SK-N-SH (cell line): ENCODE measurements at regions not wholly inside any gene's neighbourhood (a gene's known extent, or its start where the extent isn't known, plus 50 kb on each side); places are given as distances from the start of the nearest gene placed in this dataset.

Experiments
- CTCF ChIA-PET: fragments of 300-600, 350-600 bp; formaldehyde crosslinking; extraction: SDS; loops from one replicate; lab custom pipeline; 2021; lab: Yijun Ruan, JAX
- POLR2A ChIA-PET: fragments of 350-600 bp; sonication (Branson Sonifier 250); formaldehyde crosslinking; extraction: SDS; loops from one replicate; lab custom pipeline; 2020; ENCODE audit warnings: antibody characterized with exemption, inconsistent platforms; lab: Yijun Ruan, JAX
- DNase-seq: peaks from one replicate; pipeline ENCODE4 v3.0.0; 2012
- H2AFZ ChIP-seq: fragments of 200-600 bp; sonication (generic); 2 replicates; pipeline ENCODE4 v1.8.1; 2016; ENCODE audit warnings: antibody characterized with exemption, mild to moderate bottlenecking, low read depth
- H3F3A ChIP-seq: fragments of 200-600 bp; sonication (generic); replicated peaks from 2 replicates; pipeline ENCODE3; 2016; ENCODE audit warnings: antibody characterized with exemption, mild to moderate bottlenecking; ENCODE audit not compliant: insufficient read depth
- H3K27ac ChIP-seq, 2 experiments: fragments of 200-500 bp in 1 of 2; fragments of 200-600 bp in 1 of 2; sonication (Bioruptor generic) in 1 of 2; sonication (generic), shearing (Covaris generic) in 1 of 2; 2 replicates each; pipeline versions ENCODE4 v1.5.1 to v1.6.1; 2014 to 2016; ENCODE audit warnings: low read depth in 2 of 2, inconsistent platforms in 1 of 2, low read length in 1 of 2, mild to moderate bottlenecking in 1 of 2, mixed read lengths in 1 of 2
- H3K27me3 ChIP-seq: fragments of 200-600 bp; sonication (generic), shearing (Covaris generic); 2 replicates; pipeline ENCODE4 v1.6.1; 2016; ENCODE audit warnings: mixed run types; ENCODE audit not compliant: insufficient read depth
- H3K36me3 ChIP-seq, 2 experiments: fragments of 200-500 bp in 1 of 2; fragments of 200-600 bp in 1 of 2; sonication (Bioruptor generic) in 1 of 2; sonication (generic) in 1 of 2; replicated peaks in 1 of 2; 2 replicates each; pipeline versions ENCODE3 to v1.5.1; 2014 to 2016; ENCODE audit warnings: low read length in 1 of 2, mild to moderate bottlenecking in 1 of 2; ENCODE audit not compliant: insufficient read depth in 2 of 2, control insufficient read depth in 1 of 2
- H3K4me1 ChIP-seq, 2 experiments: fragments of 200-500 bp in 1 of 2; fragments of 200-600 bp in 1 of 2; sonication (Bioruptor generic) in 1 of 2; sonication (generic), shearing (Covaris generic) in 1 of 2; 2 replicates each; pipeline versions ENCODE4 v1.5.1 to v1.6.1; 2014 to 2016; ENCODE audit warnings: low read depth in 1 of 2, low read length in 1 of 2, mixed run types in 1 of 2; ENCODE audit not compliant: insufficient read depth in 2 of 2, control insufficient read depth in 1 of 2
- H3K4me2 ChIP-seq: fragments of 200-600 bp; sonication (generic), shearing (Covaris generic); 2 replicates; pipeline ENCODE4 v1.6.1; 2017; ENCODE audit warnings: mixed run types
- H3K4me3 ChIP-seq, 2 experiments: fragments of 200-500 bp in 1 of 2; fragments of 200-600 bp in 1 of 2; sonication (Bioruptor generic) in 1 of 2; sonication (generic), shearing (Covaris generic) in 1 of 2; 2 replicates each; pipeline versions ENCODE4 v1.5.1 to v1.8.1; 2014 to 2016; ENCODE audit warnings: low read depth in 2 of 2, inconsistent platforms in 1 of 2, low read length in 1 of 2, mild to moderate bottlenecking in 1 of 2, mixed read lengths in 1 of 2, moderate library complexity in 1 of 2
- H3K79me2 ChIP-seq: fragments of 200-600 bp; sonication (generic); 2 replicates; pipeline ENCODE4 v1.8.1; 2017; ENCODE audit warnings: mild to moderate bottlenecking; ENCODE audit not compliant: insufficient read depth
- H3K9ac ChIP-seq: fragments of 200-600 bp; sonication (generic); 2 replicates; pipeline ENCODE4 v1.6.1; 2017; ENCODE audit warnings: mixed run types
- H3K9me2 ChIP-seq: fragments of 200-600 bp; sonication (generic); 2 replicates; pipeline ENCODE4 v1.6.1; 2017; ENCODE audit warnings: mixed run types
- H3K9me3 ChIP-seq: fragments of 200-600 bp; sonication (generic); 2 replicates; pipeline ENCODE4 v1.6.1; 2017; ENCODE audit warnings: mixed run types, mild to moderate bottlenecking, moderate library complexity
- H4K20me1 ChIP-seq: fragments of 200-600 bp; sonication (generic); 2 replicates; pipeline ENCODE4 v1.6.1; 2017; ENCODE audit warnings: mild to moderate bottlenecking, mixed run types; ENCODE audit not compliant: insufficient read depth
- FOSL2 ChIP-seq: IDR thresholded peaks from 2 replicates; pipeline ENCODE4 v1.4.0; 2012; ENCODE audit warnings: low read depth, mild to moderate bottlenecking, moderate library complexity, borderline replicate concordance
- FOXM1 ChIP-seq: IDR thresholded peaks from 2 replicates; pipeline ENCODE4 v1.4.0; 2012; ENCODE audit warnings: low read depth, mild to moderate bottlenecking
- JUND ChIP-seq: IDR thresholded peaks from 2 replicates; pipeline ENCODE4 v1.4.0; 2012
- MAX ChIP-seq: IDR thresholded peaks from 2 replicates; pipeline ENCODE4 v1.4.0; 2012; ENCODE audit warnings: low read depth
- MXI1 ChIP-seq: IDR thresholded peaks from 2 replicates; pipeline ENCODE4 v1.6.1; 2012; ENCODE audit warnings: mild to moderate bottlenecking, low read depth, low read length, improper control_type of control experiment
- NRF1 ChIP-seq: IDR thresholded peaks from 2 replicates; pipeline ENCODE4 v1.6.1; 2012; ENCODE audit warnings: low read depth, mild to moderate bottlenecking, low read length
- PBX3 ChIP-seq: IDR thresholded peaks from 2 replicates; pipeline ENCODE4; 2012
- POLR2AphosphoS5 ChIP-seq: IDR thresholded peaks from 2 replicates; pipeline ENCODE4 v1.6.1; 2012; ENCODE audit warnings: low read depth, low read length
- REST ChIP-seq: IDR thresholded peaks from 2 replicates; pipeline ENCODE4 v1.6.1; 2012; ENCODE audit warnings: mild to moderate bottlenecking, low read depth, low read length, moderate library complexity
- RFX5 ChIP-seq: IDR thresholded peaks from 2 replicates; pipeline ENCODE4 v1.6.1; 2012; ENCODE audit warnings: mild to moderate bottlenecking, improper control_type of control experiment, low read length
- SIN3A ChIP-seq: IDR thresholded peaks from 2 replicates; pipeline ENCODE4 v1.6.1; 2012; ENCODE audit warnings: low read depth, mild to moderate bottlenecking, low read length, moderate library complexity, borderline replicate concordance
- SMC3 ChIP-seq: IDR thresholded peaks from 2 replicates; pipeline ENCODE4 v1.6.1; 2012; ENCODE audit warnings: low read depth, low read length, improper control_type of control experiment
- TEAD4 ChIP-seq: IDR thresholded peaks from 2 replicates; pipeline ENCODE4 v1.4.0; 2012; ENCODE audit warnings: mild to moderate bottlenecking, borderline replicate concordance; ENCODE audit not compliant: insufficient read depth
- USF2 ChIP-seq: fragments of 150-350 bp; IDR thresholded peaks from 2 replicates; pipeline ENCODE4 v1.6.1; 2017; ENCODE audit warnings: antibody characterized with exemption, low read length, low read depth, borderline replicate concordance
- ZBTB33 ChIP-seq: IDR thresholded peaks from 2 replicates; pipeline ENCODE4 v1.4.0; 2012; ENCODE audit warnings: low read depth, borderline replicate concordance
- WGBS: methylation state at CpG from one replicate; pipeline ENCODE4 v1.1.6; 2017; ENCODE audit warnings: low lambda C conversion rate; 5-methylcytosine and 5-hydroxymethylcytosine counted together

- no peak for TF ChIP-seq USF2
- TF ChIP-seq NRF1 = no peak
- TF ChIP-seq MXI1 = no peak
- no peak for TF ChIP-seq FOXM1
- TF ChIP-seq MAX = no peak
- no peak for TF ChIP-seq ZBTB33
- TF ChIP-seq, all 33 proteins: peak for 0
These were observed 226.1 kb downstream of the IRX2 start (continued) for GRCh38 chr5:2525351-2525750.

GRCh38 chr5:2524620-2525019, 226.9 kb downstream of the IRX2 start:
- Histone ChIP-seq H3K4me1 (no peaks in the 10 kb centered on the region), H4K20me1 (no peaks in the 10 kb centered on the region), H3K9ac (no peak overlapping the region), H3K79me2 (no peaks in the 10 kb centered on the region), H3K27ac (no peak overlapping the region), H3K9me2 (no peaks in the 10 kb centered on the region), H3K9me3 (no peaks in the 10 kb centered on the region), H3K27me3 (peaks cover 10% of the 10 kb centered on the region), H3F3A (peaks cover 4% of the 10 kb centered on the region), H2AFZ (no peak overlapping the region), H3K4me2 (no peak overlapping the region), H3K36me3 (no peaks in the 10 kb centered on the region), H3K4me3 (no peak overlapping the region)
- no peak for TF ChIP-seq RFX5
- no peak for TF ChIP-seq POLR2AphosphoS5
- no peak for TF ChIP-seq JUND
- TF ChIP-seq TEAD4 = no peak
- no peak for TF ChIP-seq USF2
- TF ChIP-seq FOXM1 = no peak
- POLR2A ChIA-PET = no interaction called here
- DNase-seq = no peak
- 16% methylated on average over 10 of the region's 13 CpGs for WGBS
- CTCF ChIA-PET = no interaction called here

- no peak for DNase-seq
- H3F3A ChIP-seq = peaks cover 4% of the 10 kb centered on the region
- H3K36me3 ChIP-seq = no peaks in the 10 kb centered on the region
- H4K20me1 ChIP-seq = no peaks in the 10 kb centered on the region
- H3K27ac ChIP-seq = no peak overlapping the region
- H3K9me3 ChIP-seq = no peaks in the 10 kb centered on the region
- no peak overlapping the region for H3K4me3 ChIP-seq
- POLR2A ChIA-PET = no interaction called here
- WGBS = 11% methylated on average over 6 of the region's 12 CpGs
- H3K9ac ChIP-seq = no peak overlapping the region
- no peaks in the 10 kb centered on the region for H3K79me2 ChIP-seq
- no peak overlapping the region for H3K4me2 ChIP-seq
- H3K4me1 ChIP-seq = no peaks in the 10 kb centered on the region
- H3K9me2 ChIP-seq = no peaks in the 10 kb centered on the region
- H2AFZ ChIP-seq = no peak overlapping the region
- H3K27me3 ChIP-seq = peaks cover 12% of the 10 kb centered on the region
- CTCF ChIA-PET = no interaction called here
- no peak for TF ChIP-seq SMC3
- TF ChIP-seq FOXM1 = no peak
- no peak for TF ChIP-seq SIN3A
- TF ChIP-seq PBX3 = no peak
- no peak for TF ChIP-seq FOSL2
- TF ChIP-seq REST = no peak
These were observed 228.3 kb downstream of the IRX2 start for GRCh38 chr5:2523180-2523579.
